A673 (cell line): ENCODE measurements at regions not wholly inside any gene's neighbourhood (a gene's known extent, or its start where the extent isn't known, plus 50 kb on each side); places are given as distances from the start of the nearest gene placed in this dataset.

Experiments used
- BruUV-seq: library from RNA; stranded (reverse); fragments of 400-500 nt; replicated peaks from 2 replicates; lab custom pipeline; 2021; lab: Mats Ljungman, UMichigan
- CTCF ChIA-PET: fragments of 300-600 bp; sonication (Branson Sonifier 250); formaldehyde crosslinking; loops from one replicate; lab custom pipeline; 2022; ENCODE audit warnings: antibody characterized with exemption; lab: Charles Lee
- POLR2A ChIA-PET: fragments of 300-600 bp; sonication (Branson Sonifier 250); formaldehyde crosslinking; loops from one replicate; lab custom pipeline; 2022; ENCODE audit warnings: antibody characterized with exemption; ENCODE audit not compliant: low non-redundant PET; lab: Charles Lee
- DNase-seq: peaks from one replicate; pipeline ENCODE4 v3.0.0-alpha.2; 2015; ENCODE audit warnings: low spot score
- H3K27ac ChIP-seq: fragments of 200-600 bp; sonication (generic); 2 replicates; pipeline ENCODE4 v1.5.1; 2016; ENCODE audit warnings: mixed run types, low read depth, mild to moderate bottlenecking, mixed read lengths, antibody characterized with exemption, low read length; ENCODE audit not compliant: poor library complexity, severe bottlenecking
- H3K27me3 ChIP-seq: fragments of 200-600 bp; sonication (generic); replicated peaks from 2 replicates; pipeline ENCODE4 v1.6.1; 2017; ENCODE audit warnings: mixed run types, low read depth, mild to moderate bottlenecking, mixed read lengths, antibody characterized with exemption, low read length; ENCODE audit not compliant: insufficient read depth, poor library complexity
- H3K36me3 ChIP-seq: fragments of 200-600 bp; sonication (generic); 2 replicates; pipeline ENCODE4 v1.6.1; 2016; ENCODE audit warnings: mixed run types, mild to moderate bottlenecking, mixed read lengths, antibody characterized with exemption, low read length; ENCODE audit not compliant: insufficient read depth, poor library complexity, severe bottlenecking
- H3K4me1 ChIP-seq: fragments of 200-600 bp; sonication (generic); 2 replicates; pipeline ENCODE4 v1.6.1; 2017; ENCODE audit warnings: mixed run types, mild to moderate bottlenecking, mixed read lengths, antibody characterized with exemption, low read length; ENCODE audit not compliant: insufficient read depth, poor library complexity, severe bottlenecking
- H3K4me3 ChIP-seq: fragments of 200-600 bp; sonication (generic); 2 replicates; pipeline ENCODE4 v1.5.1; 2016; ENCODE audit warnings: low read depth, mixed run types, mild to moderate bottlenecking, mixed read lengths, low read length; ENCODE audit not compliant: poor library complexity, severe bottlenecking
- H3K9me3 ChIP-seq: fragments of 200-600 bp; sonication (generic); 2 replicates; pipeline ENCODE4 v1.6.1; 2016; ENCODE audit warnings: mixed run types, low read depth, mild to moderate bottlenecking, mixed read lengths, antibody characterized with exemption, low read length; ENCODE audit not compliant: poor library complexity, severe bottlenecking
- CTCF ChIP-seq: fragments of 300-800, 200-600 bp; sonication (generic); conservative IDR thresholded peaks from 2 replicates; pipeline ENCODE4 v1.5.1; 2017; ENCODE audit warnings: low read depth, mild to moderate bottlenecking, antibody characterized with exemption, low read length, moderate library complexity, mixed read lengths
- EZH2 ChIP-seq: fragments of 200-600 bp; sonication (generic); IDR thresholded peaks from 2 replicates; pipeline ENCODE4 v1.6.1; 2017; ENCODE audit warnings: borderline replicate concordance, low read depth, mild to moderate bottlenecking, mixed read lengths, antibody characterized with exemption, low read length; ENCODE audit not compliant: poor library complexity, severe bottlenecking
- intact Hi-C: fragments of 100-400 bp; cut with micrococcal nuclease; formaldehyde crosslinking; loops from one replicate; pipeline ENCODE4 v1.10.0; 2022; ENCODE audit not compliant: unreplicated experiment

GRCh38 chr3:82033186-82033585 lies 271.7 kb upstream of the GBE1 start:
- POLR2A ChIA-PET = no interaction called here
- intact Hi-C loops = no loop called here

DNA sequence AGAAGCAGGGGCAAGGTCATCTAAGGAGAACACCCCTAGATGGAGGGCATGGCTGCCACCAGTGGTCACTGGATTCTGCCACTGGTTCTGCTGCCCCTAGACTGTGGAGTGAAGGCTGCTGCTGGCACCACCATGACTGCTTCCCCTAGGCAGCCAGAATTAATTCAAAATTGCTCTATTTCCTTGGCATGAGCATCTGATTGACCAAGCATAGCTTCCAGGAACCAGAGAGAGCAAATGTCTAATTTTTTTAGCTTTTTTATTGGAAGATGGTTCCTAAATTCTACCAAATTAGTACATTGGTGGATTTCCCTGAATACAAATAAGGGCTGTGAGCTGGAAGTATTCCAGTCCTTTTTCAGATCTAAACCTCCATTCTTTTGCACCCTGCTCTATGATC lies 270.2 kb upstream of the GBE1 start:
- POLR2A ChIA-PET = no interaction called here
- no peak for DNase-seq
- TF ChIP-seq CTCF (no peak), EZH2 (no peak)
- BruUV-seq = no TSS peak
- intact Hi-C loops = no loop called here
- CTCF ChIA-PET = no interaction called here
- Histone ChIP-seq H3K4me1 (no peaks in the 10 kb centered on the region), H3K27ac (no peak overlapping the region), H3K36me3 (no peaks in the 10 kb centered on the region), H3K27me3 (no peaks in the 10 kb centered on the region), H3K9me3 (no peaks in the 10 kb centered on the region), H3K4me3 (no peak overlapping the region)

More at GRCh38 chr3:82033186-82033585, 271.7 kb upstream of the GBE1 start:
- TF ChIP-seq CTCF (no peak), EZH2 (no peak)
- no peak overlapping the region for H3K27ac ChIP-seq
- CTCF ChIA-PET = no interaction called here
- no peaks in the 10 kb centered on the region for H3K27me3 ChIP-seq
- no peaks in the 10 kb centered on the region for H3K36me3 ChIP-seq
- H3K9me3 ChIP-seq = no peaks in the 10 kb centered on the region
- no TSS peak for BruUV-seq
- no peaks in the 10 kb centered on the region for H3K4me1 ChIP-seq
- no peak overlapping the region for H3K4me3 ChIP-seq
- no peak for DNase-seq

DNA sequence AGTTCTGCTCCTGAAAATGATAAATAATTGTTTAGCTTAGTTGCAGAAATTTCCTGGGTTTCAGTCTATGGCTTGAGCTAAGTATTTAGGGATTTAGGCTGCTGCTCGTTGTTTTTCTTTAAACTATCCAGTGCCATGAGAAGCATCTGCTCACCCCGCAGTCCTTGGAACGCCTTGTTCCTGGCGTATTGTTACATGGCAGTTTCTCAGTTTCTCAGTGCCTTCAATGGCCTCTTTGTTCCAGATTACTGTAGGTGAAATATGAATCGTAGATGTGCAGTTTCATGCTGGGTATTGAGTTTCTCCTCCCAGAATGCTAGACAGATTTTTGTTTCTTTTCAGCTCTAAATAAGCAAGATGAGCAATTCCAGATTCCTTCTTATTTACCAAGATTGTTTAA lies 269.5 kb upstream of the GBE1 start:
- no peak overlapping the region for H3K27ac ChIP-seq
- intact Hi-C loops = no loop called here
- no TSS peak for BruUV-seq
- H3K4me3 ChIP-seq = no peak overlapping the region
- ChIA-PET POLR2A (no interaction called here), CTCF (no interaction called here)
- H3K9me3 ChIP-seq = no peaks in the 10 kb centered on the region
- H3K27me3 ChIP-seq = no peaks in the 10 kb centered on the region
- H3K4me1 ChIP-seq = no peaks in the 10 kb centered on the region
- DNase-seq = no peak
- no peaks in the 10 kb centered on the region for H3K36me3 ChIP-seq
- TF ChIP-seq CTCF (no peak), EZH2 (no peak)
